GM13977 (cell line): ENCODE measurements at regions not wholly inside any gene's neighbourhood (a gene's known extent, or its start where the extent isn't known, plus 50 kb on each side); places are given as distances from the start of the nearest gene placed in this dataset.

Experiments used
- DNase-seq: peaks from one replicate; pipeline ENCODE4 v3.0.0; 2012; ENCODE audit warnings: low spot score
- CTCF ChIP-seq: IDR thresholded peaks from 2 replicates; pipeline ENCODE4 v1.5.1; 2012; ENCODE audit warnings: mild to moderate bottlenecking, control low read depth; ENCODE audit not compliant: insufficient read depth; ENCODE audit errors: extremely low read depth, missing control alignments
- in situ Hi-C: fragments of 300-500 bp; cut with MboI; formaldehyde crosslinking; loops from one replicate; pipeline ENCODE4 v1.12.0; 2022; ENCODE audit warnings: low sequenced_read_pairs, low pct_unique_long_range_greater_than_20kb, mixed read lengths, inconsistent platforms; ENCODE audit not compliant: unreplicated experiment

GRCh38 chr13:34165158-34165557, 347.2 kb downstream of the RFC3 start:
- in situ Hi-C loops = no loop called here
- TF ChIP-seq CTCF = no peak
- no peak for DNase-seq

GRCh38 chr13:34166406-34166805, 348.5 kb downstream of the RFC3 start:
- in situ Hi-C loops = no loop called here
- DNase-seq = no peak
- no peak for TF ChIP-seq CTCF

- no peak for DNase-seq
- in situ Hi-C loops = no loop called here
- TF ChIP-seq CTCF = no peak
Observed at GRCh38 chr13:34167347-34167746, 349.4 kb downstream of the RFC3 start.

GRCh38 chr13:34172048-34172447, 354.1 kb downstream of the RFC3 start:
- in situ Hi-C loops = no loop called here
- no peak for DNase-seq
- TF ChIP-seq CTCF = no peak

- no peak for TF ChIP-seq CTCF
- DNase-seq = no peak
- in situ Hi-C loops = no loop called here
Observed at GRCh38 chr13:34174671-34175145, 356.8 kb downstream of the RFC3 start.

GRCh38 chr13:34175551-34175950, 357.6 kb downstream of the RFC3 start:
- TF ChIP-seq CTCF = no peak
- in situ Hi-C loops = no loop called here
- DNase-seq = no peak

GRCh38 chr13:34176633-34177032, 358.7 kb downstream of the RFC3 start:
- no peak for DNase-seq
- in situ Hi-C loops = no loop called here
- no peak for TF ChIP-seq CTCF
